H9 (cell line): ENCODE measurements at regions not wholly inside any gene's neighbourhood (a gene's known extent, or its start where the extent isn't known, plus 50 kb on each side); places are given as distances from the start of the nearest gene placed in this dataset.

Experiments
- DNase-seq: peaks from one replicate; pipeline ENCODE4 v3.0.0-alpha.2; 2017
- H2AFZ ChIP-seq: one replicate; pipeline ENCODE4 v1.6.1; 2013; ENCODE audit warnings: mild to moderate bottlenecking, low read length, control low read depth, moderate library complexity
- H2AK5ac ChIP-seq: 2 replicates; pipeline ENCODE4 v1.6.1; 2013; ENCODE audit warnings: low read length, control low read depth, mixed read lengths; ENCODE audit not compliant: insufficient read length
- H2BK120ac ChIP-seq: one replicate; pipeline ENCODE4 v1.6.1; 2013; ENCODE audit warnings: low read depth, mild to moderate bottlenecking, low read length, control low read depth, inconsistent platforms; ENCODE audit not compliant: poor library complexity, severe bottlenecking
- H2BK12ac ChIP-seq: 2 replicates; pipeline ENCODE4 v1.6.1; 2013; ENCODE audit warnings: low read length, control low read depth, mixed read lengths, low read depth; ENCODE audit not compliant: insufficient read length
- H2BK15ac ChIP-seq: 2 replicates; pipeline ENCODE4 v1.6.1; 2013; ENCODE audit warnings: low read depth, low read length, control low read depth
- H2BK20ac ChIP-seq: one replicate; pipeline ENCODE4 v1.6.1; 2013; ENCODE audit warnings: low read depth, mild to moderate bottlenecking, low read length, control low read depth, inconsistent platforms; ENCODE audit not compliant: poor library complexity, severe bottlenecking
- H2BK5ac ChIP-seq: 2 replicates; pipeline ENCODE4 v1.6.1; 2013; ENCODE audit warnings: low read length, control low read depth, mixed read lengths; ENCODE audit not compliant: insufficient read length
- H3K14ac ChIP-seq: 2 replicates; pipeline ENCODE4 v1.6.1; 2013; ENCODE audit warnings: low read length, control low read depth; ENCODE audit not compliant: insufficient read depth
- H3K18ac ChIP-seq: 2 replicates; pipeline ENCODE4 v1.6.1; 2013; ENCODE audit warnings: low read depth, mild to moderate bottlenecking, mixed read lengths, low read length, control low read depth; ENCODE audit not compliant: insufficient read length
- H3K23ac ChIP-seq: 2 replicates; pipeline ENCODE4 v1.6.1; 2013; ENCODE audit warnings: low read length, control low read depth, mixed read lengths, low read depth; ENCODE audit not compliant: insufficient read length
- H3K23me2 ChIP-seq: 2 replicates; pipeline ENCODE4 v1.6.1; 2013; ENCODE audit warnings: low read depth, mild to moderate bottlenecking, mixed read lengths, low read length, control low read depth; ENCODE audit not compliant: insufficient read length, poor library complexity, severe bottlenecking
- H3K27ac ChIP-seq: 2 replicates; pipeline ENCODE4 v1.5.1; 2013; ENCODE audit warnings: low read length, control low read depth, mixed read lengths, low read depth; ENCODE audit not compliant: insufficient read length
- H3K27me3 ChIP-seq: 2 replicates; pipeline ENCODE4 v1.6.1; 2013; ENCODE audit warnings: low read length, control low read depth, inconsistent platforms; ENCODE audit not compliant: insufficient read depth
- H3K4ac ChIP-seq: 2 replicates; pipeline ENCODE4 v1.6.1; 2013; ENCODE audit warnings: low read depth, mild to moderate bottlenecking, control low read depth, inconsistent platforms, low read length, moderate library complexity
- H3K4me1 ChIP-seq: 2 replicates; pipeline ENCODE4 v1.6.1; 2013; ENCODE audit warnings: low read length, control low read depth, inconsistent platforms; ENCODE audit not compliant: insufficient read depth
- H3K4me2 ChIP-seq: 2 replicates; pipeline ENCODE4 v1.6.1; 2013; ENCODE audit warnings: low read length, control low read depth, mixed read lengths; ENCODE audit not compliant: insufficient read length, insufficient read depth
- H3K56ac ChIP-seq: 2 replicates; pipeline ENCODE4 v1.6.1; 2013; ENCODE audit warnings: low read depth, mild to moderate bottlenecking, mixed read lengths, low read length, control low read depth; ENCODE audit not compliant: insufficient read length
- H3K79me1 ChIP-seq: 2 replicates; pipeline ENCODE4 v1.6.1; 2013; ENCODE audit warnings: low read depth, mild to moderate bottlenecking, moderate library complexity, low read length, control low read depth, inconsistent platforms; ENCODE audit not compliant: insufficient read depth, poor library complexity, severe bottlenecking
- H3K79me2 ChIP-seq: 2 replicates; pipeline ENCODE4 v1.6.1; 2013; ENCODE audit warnings: low read length, control low read depth, inconsistent platforms; ENCODE audit not compliant: insufficient read depth
- H3K9ac ChIP-seq: 2 replicates; pipeline ENCODE4 v1.6.1; 2013; ENCODE audit warnings: low read length, control low read depth, mixed read lengths; ENCODE audit not compliant: insufficient read length; ENCODE audit errors: extremely low read depth
- H3K9me3 ChIP-seq: one replicate; pipeline ENCODE4 v1.6.1; 2013; ENCODE audit warnings: low read depth, low read length, inconsistent platforms; ENCODE audit not compliant: control insufficient read depth
- H3T11ph ChIP-seq: one replicate; pipeline ENCODE4 v1.6.1; 2013; ENCODE audit warnings: mild to moderate bottlenecking, low read length, control low read depth, inconsistent platforms
- H4K20me1 ChIP-seq: one replicate; pipeline ENCODE4 v1.6.1; 2013; ENCODE audit not compliant: control insufficient read depth, insufficient read length, insufficient read depth
- H4K5ac ChIP-seq: 2 replicates; pipeline ENCODE4 v1.6.1; 2013; ENCODE audit warnings: low read depth, mild to moderate bottlenecking, mixed read lengths, low read length, control low read depth; ENCODE audit not compliant: insufficient read length
- H4K8ac ChIP-seq: replicated peaks from 2 replicates; pipeline ENCODE4 v1.6.1; 2013; ENCODE audit warnings: low read length, control low read depth, mixed read lengths, low read depth; ENCODE audit not compliant: insufficient read length
- H4K91ac ChIP-seq: 2 replicates; pipeline ENCODE4 v1.6.1; 2013; ENCODE audit warnings: low read depth, mild to moderate bottlenecking, moderate library complexity, mixed read lengths, low read length, control low read depth; ENCODE audit not compliant: insufficient read length
- H3K27ac Mint-ChIP-seq, 3 experiments: 2 replicates in 2 of 3; 3 replicates in 1 of 3; pipeline ENCODE4 v1.8.0; 2020 to 2021; ENCODE audit warnings: mixed read lengths in 3 of 3, mild to moderate bottlenecking in 1 of 3, moderate library complexity in 1 of 3
- H3K27me3 Mint-ChIP-seq: 2 replicates; pipeline ENCODE4 v1.8.0; 2021; ENCODE audit warnings: low read depth, mild to moderate bottlenecking, moderate library complexity, mixed read lengths
- H3K36me3 Mint-ChIP-seq, 3 experiments: 2 replicates in 2 of 3; 3 replicates in 1 of 3; pipeline ENCODE4 v1.8.0; 2020 to 2021; ENCODE audit warnings: low read depth in 3 of 3, mixed read lengths in 3 of 3; ENCODE audit not compliant: insufficient read depth in 1 of 3
- H3K4me1 Mint-ChIP-seq, 2 experiments: 2 replicates each; pipeline ENCODE4 v1.8.0; 2020; ENCODE audit warnings: mixed read lengths in 2 of 2
- H3K4me3 Mint-ChIP-seq, 2 experiments: 2 replicates in 1 of 2; 3 replicates in 1 of 2; pipeline ENCODE4 v1.8.0; 2020 to 2021; ENCODE audit warnings: mild to moderate bottlenecking in 2 of 2, mixed read lengths in 2 of 2, moderate library complexity in 1 of 2
- H3K9me3 Mint-ChIP-seq, 2 experiments: 2 replicates in 1 of 2; 3 replicates in 1 of 2; pipeline ENCODE4 v1.8.0; 2020; ENCODE audit warnings: mild to moderate bottlenecking in 2 of 2, mixed read lengths in 2 of 2, moderate library complexity in 1 of 2
- CTCF ChIP-seq: fragments of 200-600 bp; sonication (generic); conservative IDR thresholded peaks from 3 replicates; pipeline ENCODE4 v1.8.0; 2021; ENCODE audit warnings: antibody characterized with exemption, mild to moderate bottlenecking
- WGBS: extraction: QIAGEN DNeasy Blood & Tissue Kit; methylation state at CpG from one replicate; pipeline ENCODE4 v1.1.7; 2013; ENCODE audit warnings: missing lambda C conversion rate, low lambda C conversion rate, mixed read lengths; ENCODE audit not compliant: insufficient read length; ENCODE audit errors: extremely low coverage; 5-methylcytosine and 5-hydroxymethylcytosine counted together

- Mint-ChIP-seq H3K36me3 (peaks cover 9 to 24% (median 15%) of the 10 kb centered on the region in 3 experiments), H3K27ac (no peak overlapping the region), H3K27me3 (no peaks in the 10 kb centered on the region), H3K4me1 (no peaks in the 10 kb centered on the region), H3K9me3 (peaks cover 17 to 18% of the 10 kb centered on the region in 2 experiments), H3K4me3 (no peak overlapping the region)
- Histone ChIP-seq H3K4ac (no peak overlapping the region), H3T11ph (no peak overlapping the region), H2BK5ac (no peak overlapping the region), H4K20me1 (no peaks in the 10 kb centered on the region), H3K23ac (no peak overlapping the region), H3K56ac (no peak overlapping the region), H3K4me2 (no peak overlapping the region), H2AK5ac (no peak overlapping the region), H3K27ac (no peak overlapping the region), H4K8ac (no peak overlapping the region), H3K79me1 (no peaks in the 10 kb centered on the region), H4K91ac (no peak overlapping the region), H3K9ac (no peak overlapping the region), H3K9me3 (no peaks in the 10 kb centered on the region), H2BK15ac (no peak overlapping the region), H4K5ac (no peak overlapping the region), H3K79me2 (no peaks in the 10 kb centered on the region), H3K4me1 (no peaks in the 10 kb centered on the region), H2BK12ac (no peak overlapping the region), H2BK120ac (no peak overlapping the region), H3K27me3 (no peaks in the 10 kb centered on the region), H3K18ac (no peak overlapping the region), H3K23me2 (no peaks in the 10 kb centered on the region), H2BK20ac (no peak overlapping the region), H3K14ac (no peak overlapping the region), H2AFZ (no peak overlapping the region)
- no CpG with 5 or more reads among the region's 4 CpGs for whole genome bisulfite sequencing
- TF ChIP-seq CTCF = no peak
- no peak for DNase-seq
Measured at GRCh38 chr11:104570078-104570701, 328.1 kb downstream of the CASP12 start.
